ENCODE measurements at regions not wholly inside any gene's neighbourhood (a gene's known extent, or its start where the extent isn't known, plus 50 kb on each side); places are given as distances from the start of the nearest gene placed in this dataset.

DNA sequence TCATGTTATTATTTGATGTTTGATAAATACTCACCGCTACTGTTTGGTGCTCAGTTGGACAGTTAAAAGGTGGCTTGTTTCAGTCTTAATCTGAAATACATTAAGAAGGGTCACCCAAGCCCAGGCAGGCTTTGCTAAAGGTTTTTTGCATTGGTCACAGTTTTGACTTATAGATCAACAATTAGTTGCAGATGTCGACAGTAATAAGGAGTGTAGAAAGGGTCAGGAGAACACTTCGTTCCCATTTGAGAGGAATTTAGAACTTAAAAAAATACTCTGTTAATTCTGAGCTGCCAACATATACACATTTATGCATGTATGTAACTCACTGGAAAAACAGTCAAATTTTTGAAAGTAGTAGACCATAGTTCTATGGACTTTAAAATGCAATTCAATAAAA, 130.3 kb downstream of the TMEM30B start:
- TF ChIP-seq, protein P1, sequence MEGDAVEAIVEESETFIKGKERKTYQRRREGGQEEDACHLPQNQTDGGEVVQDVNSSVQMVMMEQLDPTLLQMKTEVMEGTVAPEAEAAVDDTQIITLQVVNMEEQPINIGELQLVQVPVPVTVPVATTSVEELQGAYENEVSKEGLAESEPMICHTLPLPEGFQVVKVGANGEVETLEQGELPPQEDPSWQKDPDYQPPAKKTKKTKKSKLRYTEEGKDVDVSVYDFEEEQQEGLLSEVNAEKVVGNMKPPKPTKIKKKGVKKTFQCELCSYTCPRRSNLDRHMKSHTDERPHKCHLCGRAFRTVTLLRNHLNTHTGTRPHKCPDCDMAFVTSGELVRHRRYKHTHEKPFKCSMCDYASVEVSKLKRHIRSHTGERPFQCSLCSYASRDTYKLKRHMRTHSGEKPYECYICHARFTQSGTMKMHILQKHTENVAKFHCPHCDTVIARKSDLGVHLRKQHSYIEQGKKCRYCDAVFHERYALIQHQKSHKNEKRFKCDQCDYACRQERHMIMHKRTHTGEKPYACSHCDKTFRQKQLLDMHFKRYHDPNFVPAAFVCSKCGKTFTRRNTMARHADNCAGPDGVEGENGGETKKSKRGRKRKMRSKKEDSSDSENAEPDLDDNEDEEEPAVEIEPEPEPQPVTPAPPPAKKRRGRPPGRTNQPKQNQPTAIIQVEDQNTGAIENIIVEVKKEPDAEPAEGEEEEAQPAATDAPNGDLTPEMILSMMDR (IDR thresholded peaks at IDR 0.05): no peak
- TF ChIP-seq POLR2A (IDR thresholded peaks at IDR 0.05): no peak
